GM06990 (cell line): ENCODE measurements at regions not wholly inside any gene's neighbourhood (a gene's known extent, or its start where the extent isn't known, plus 50 kb on each side); places are given as distances from the start of the nearest gene placed in this dataset.
"Not testable (repeated sequence)": the region's sequence is repeated elsewhere in the genome, so short reads cannot be mapped to it uniquely, and the experiment has no call there.

Experiments
- DNase-seq: peaks from one replicate; pipeline ENCODE4 v3.0.0-alpha.2; 2011; ENCODE audit not compliant: insufficient read length; ENCODE audit errors: extremely low read depth
- H3K27me3 ChIP-seq: replicated peaks from 2 replicates; pipeline ENCODE4 v1.6.0; 2011; ENCODE audit warnings: low read length; ENCODE audit not compliant: control insufficient read depth, insufficient read depth
- H3K36me3 ChIP-seq: 2 replicates; pipeline ENCODE4 v1.5.1; 2011; ENCODE audit warnings: low read length; ENCODE audit not compliant: control insufficient read depth, insufficient read depth
- H3K4me3 ChIP-seq: replicated peaks from 2 replicates; pipeline ENCODE4 v1.5.1; 2011; ENCODE audit warnings: low read depth, mild to moderate bottlenecking, control low read depth, low read length
- TF ChIP-seq, protein P1 (sequence below): IDR thresholded peaks from 2 replicates; pipeline ENCODE4 v1.5.1; 2011; ENCODE audit warnings: low read length, control low read depth, mild to moderate bottlenecking, inconsistent platforms; ENCODE audit not compliant: insufficient read depth, poor library complexity, severe bottlenecking

DNA sequence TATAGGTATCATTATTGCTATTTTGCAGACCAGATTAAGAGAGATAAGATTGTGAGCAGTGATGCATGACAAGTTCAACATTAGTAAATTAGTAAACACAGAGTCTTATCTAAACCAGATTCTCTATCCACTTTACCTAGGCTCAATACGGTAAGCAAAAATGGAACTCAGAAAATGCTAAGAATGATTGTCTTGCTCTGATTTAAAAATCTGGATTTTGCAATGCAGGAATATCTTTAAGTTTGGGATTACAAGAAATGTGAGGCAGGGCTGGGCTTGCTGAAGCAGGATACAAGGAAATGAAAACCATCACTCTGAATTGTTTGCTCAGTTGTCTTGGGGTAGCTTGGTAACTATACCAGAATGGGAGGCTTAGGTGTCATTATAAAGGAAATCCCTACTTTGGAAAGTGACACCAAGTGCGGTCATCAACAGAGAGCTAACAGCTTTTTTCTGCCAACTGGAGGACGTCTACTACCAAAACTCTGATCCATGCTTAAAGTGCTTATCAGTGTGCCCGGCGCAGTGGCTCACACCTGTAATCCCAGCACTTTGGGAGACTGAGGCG lies 332.7 kb upstream of the RUNX1 start:
- Histone ChIP-seq H3K27me3 (no peaks in the 10 kb centered on the region), H3K4me3 (no peak overlapping the region), H3K36me3 (no peaks in the 10 kb centered on the region)
- TF ChIP-seq, protein P1, sequence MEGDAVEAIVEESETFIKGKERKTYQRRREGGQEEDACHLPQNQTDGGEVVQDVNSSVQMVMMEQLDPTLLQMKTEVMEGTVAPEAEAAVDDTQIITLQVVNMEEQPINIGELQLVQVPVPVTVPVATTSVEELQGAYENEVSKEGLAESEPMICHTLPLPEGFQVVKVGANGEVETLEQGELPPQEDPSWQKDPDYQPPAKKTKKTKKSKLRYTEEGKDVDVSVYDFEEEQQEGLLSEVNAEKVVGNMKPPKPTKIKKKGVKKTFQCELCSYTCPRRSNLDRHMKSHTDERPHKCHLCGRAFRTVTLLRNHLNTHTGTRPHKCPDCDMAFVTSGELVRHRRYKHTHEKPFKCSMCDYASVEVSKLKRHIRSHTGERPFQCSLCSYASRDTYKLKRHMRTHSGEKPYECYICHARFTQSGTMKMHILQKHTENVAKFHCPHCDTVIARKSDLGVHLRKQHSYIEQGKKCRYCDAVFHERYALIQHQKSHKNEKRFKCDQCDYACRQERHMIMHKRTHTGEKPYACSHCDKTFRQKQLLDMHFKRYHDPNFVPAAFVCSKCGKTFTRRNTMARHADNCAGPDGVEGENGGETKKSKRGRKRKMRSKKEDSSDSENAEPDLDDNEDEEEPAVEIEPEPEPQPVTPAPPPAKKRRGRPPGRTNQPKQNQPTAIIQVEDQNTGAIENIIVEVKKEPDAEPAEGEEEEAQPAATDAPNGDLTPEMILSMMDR, result no peak
- DNase-seq, result no peak

DNA sequence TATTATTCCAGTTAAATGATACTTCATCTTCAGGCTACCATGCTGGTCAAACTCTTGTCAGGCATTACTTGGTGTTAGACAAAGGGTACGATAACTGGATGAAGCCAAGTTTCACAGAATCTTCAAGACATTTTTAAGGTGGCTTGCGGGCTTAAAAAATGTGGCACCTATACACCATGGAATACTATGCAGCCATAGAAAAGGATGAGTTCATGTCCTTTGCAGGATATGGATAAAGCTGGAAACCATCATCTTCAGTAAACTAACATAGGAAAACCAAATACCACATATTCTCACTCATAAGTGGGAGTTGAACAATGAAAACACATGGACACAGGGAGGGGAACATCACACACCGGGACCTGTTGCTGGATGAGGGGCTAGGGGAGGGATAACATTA lies 331.2 kb upstream of the RUNX1 start:
- H3K36me3 ChIP-seq, H3K27me3 ChIP-seq, DNase-seq, H3K4me3 ChIP-seq: not testable (repeated sequence)

DNA sequence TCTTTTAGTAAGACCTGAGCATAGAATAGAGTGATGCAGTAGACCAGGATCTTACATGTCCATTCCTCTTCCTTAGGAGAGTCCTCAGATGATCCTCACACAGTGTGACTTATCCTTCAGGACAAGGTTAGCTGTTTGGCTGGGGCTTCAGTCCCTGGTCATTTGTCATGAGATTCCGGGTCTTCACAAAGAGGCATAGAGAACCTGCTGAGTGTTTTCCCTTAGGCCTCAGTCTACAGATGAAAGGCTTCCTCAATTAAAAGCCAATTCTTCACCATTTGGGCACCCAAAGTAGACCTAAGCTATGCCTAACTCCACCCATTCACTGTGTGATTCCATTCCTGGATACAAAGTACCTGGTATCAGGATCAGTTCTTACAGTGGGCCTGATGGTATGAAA lies 329.8 kb upstream of the RUNX1 start:
- Histone ChIP-seq H3K36me3 (no peaks in the 10 kb centered on the region), H3K4me3 (no peak overlapping the region), H3K27me3 (no peaks in the 10 kb centered on the region; the same call in 1 of the 2 replicates)
- DNase-seq, result no peak
- TF ChIP-seq, protein P1, result no peak

DNA sequence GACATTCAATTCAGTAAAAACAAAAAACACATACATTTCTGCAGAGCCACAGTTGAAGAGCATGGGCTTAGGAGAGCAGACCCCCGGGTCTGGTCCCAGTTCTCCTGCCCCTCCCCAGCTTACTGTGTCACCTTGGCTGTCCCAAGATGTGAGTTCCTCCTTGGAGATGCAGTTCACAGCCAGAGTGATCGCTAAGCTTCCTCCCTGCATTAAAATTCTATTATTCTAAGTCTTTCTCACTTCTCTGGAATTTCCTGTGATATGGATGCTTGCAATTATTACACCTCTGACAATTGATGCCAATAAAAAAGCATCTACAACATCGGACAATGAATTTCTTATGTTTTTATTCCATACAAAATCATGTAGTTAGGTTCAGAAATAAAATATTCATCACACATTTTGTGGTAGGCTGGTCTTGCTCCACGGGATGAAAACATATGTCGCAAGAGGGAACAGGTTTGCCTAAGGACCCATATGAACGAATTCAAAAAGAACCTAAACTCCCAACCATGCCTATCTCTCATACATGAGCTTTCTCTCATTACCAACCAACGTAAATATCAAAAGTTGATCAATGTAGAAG lies 328.5 kb upstream of the RUNX1 start:
- TF ChIP-seq, protein P1, result no peak

DNA sequence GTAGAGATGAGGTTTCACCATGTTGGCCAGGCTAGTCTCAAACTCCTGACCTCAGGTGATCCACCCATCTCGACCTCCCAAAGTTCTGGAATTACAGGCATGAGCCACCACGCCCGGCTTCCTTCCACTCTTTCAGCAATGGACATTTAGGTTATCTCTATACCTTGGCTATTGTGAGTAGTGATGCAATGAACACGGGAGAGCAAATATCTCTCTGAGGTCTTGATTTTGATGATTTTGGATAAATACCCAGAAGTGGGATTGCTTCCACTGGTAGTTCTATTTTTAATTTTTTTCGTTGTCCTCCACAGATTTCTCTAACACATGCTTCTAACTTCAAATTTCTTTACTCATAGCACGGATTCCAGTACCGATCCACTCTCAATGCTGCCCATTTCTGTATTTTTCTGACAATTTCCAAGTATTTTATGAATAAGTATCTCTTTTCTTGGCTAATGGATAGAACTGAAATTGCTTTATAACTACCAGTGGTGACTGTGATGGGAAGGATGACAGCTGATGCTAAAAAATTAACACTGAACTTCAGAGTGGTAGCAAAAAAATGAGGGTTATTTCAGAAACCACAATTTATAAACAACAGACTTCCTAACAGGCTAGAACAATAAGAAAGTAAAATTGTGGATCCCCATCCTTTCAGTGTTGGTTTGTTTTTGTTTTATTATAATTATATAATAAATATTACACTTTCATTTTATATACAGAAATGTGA lies 327.5 kb upstream of the RUNX1 start:
- Histone ChIP-seq H3K36me3 (no peaks in the 10 kb centered on the region), H3K27me3 (no peaks in the 10 kb centered on the region; the same call in 1 of the 2 replicates), H3K4me3 (no peak overlapping the region)
- TF ChIP-seq, protein P1, result no peak
- no peak for DNase-seq

More for the DNA sequence above, 328.5 kb upstream of the RUNX1 start:
- H3K4me3 ChIP-seq, result no peak overlapping the region
- no peaks in the 10 kb centered on the region for H3K36me3 ChIP-seq
- DNase-seq, result no peak
- H3K27me3 ChIP-seq, result no peaks in the 10 kb centered on the region; the same call in 1 of the 2 replicates

DNA sequence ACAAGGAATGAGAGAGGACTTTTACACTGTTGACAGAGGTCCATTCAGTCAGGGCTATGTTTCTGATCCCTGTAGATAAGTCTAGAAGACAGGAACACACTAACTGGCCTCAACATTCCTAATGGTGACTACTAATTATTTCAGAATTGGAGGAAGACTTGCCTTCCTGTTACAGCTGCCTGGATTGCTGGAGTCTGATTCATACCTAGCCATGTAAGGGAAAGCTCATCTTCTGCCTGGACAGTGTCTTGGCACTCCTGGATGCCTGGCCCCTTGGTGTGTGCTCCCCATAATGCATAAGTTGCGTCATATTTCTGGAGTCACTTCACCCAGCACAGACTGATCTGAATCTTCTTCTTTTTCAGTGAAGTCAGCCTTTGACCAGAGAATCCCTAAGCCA lies 326.0 kb upstream of the RUNX1 start:
- TF ChIP-seq, protein P1, result no peak
- no peaks in the 10 kb centered on the region; the same call in 1 of the 2 replicates for H3K27me3 ChIP-seq

More for the DNA sequence above, 326.0 kb upstream of the RUNX1 start:
- DNase-seq, result no peak
- Histone ChIP-seq H3K4me3 (no peak overlapping the region), H3K36me3 (no peaks in the 10 kb centered on the region)
